Parathyroid adenoma (tissue), 2 donors: ENCODE measurements at regions not wholly inside any gene's neighbourhood (a gene's known extent, or its start where the extent isn't known, plus 50 kb on each side); places are given as distances from the start of the nearest gene placed in this dataset.
A peak's percentile ranks its signal among the peaks of the same experiment; 100 is the strongest.
"Not testable (repeated sequence)": the region's sequence is repeated elsewhere in the genome, so short reads cannot be mapped to it uniquely, and the experiment has no call there.

ENCODE experiments used
- H2AFZ ChIP-seq: fragments of 300-600 bp; sonication (generic); one replicate; pipeline ENCODE4 v1.7.0; 2017; ENCODE audit warnings: antibody characterized with exemption, mild to moderate bottlenecking
- H3K27ac ChIP-seq: fragments of 300-600 bp; sonication (generic); one replicate; pipeline ENCODE4 v1.7.0; 2017
- H3K27me3 ChIP-seq: fragments of 300-600 bp; sonication (generic); one replicate; pipeline ENCODE4 v1.7.0; 2017; ENCODE audit warnings: low read length; ENCODE audit not compliant: control insufficient read depth, insufficient read depth
- H3K36me3 ChIP-seq: fragments of 300-600 bp; sonication (generic); one replicate; pipeline ENCODE4 v1.7.0; 2017; ENCODE audit warnings: low read length; ENCODE audit not compliant: control insufficient read depth, insufficient read depth
- H3K4me1 ChIP-seq: fragments of 300-600 bp; sonication (generic); one replicate; pipeline ENCODE4 v1.7.0; 2017; ENCODE audit warnings: control low read depth
- H3K4me2 ChIP-seq: fragments of 300-600 bp; sonication (generic); one replicate; pipeline ENCODE4 v1.7.0; 2017; ENCODE audit warnings: low read length
- H3K4me3 ChIP-seq: fragments of 300-600 bp; sonication (generic); one replicate; pipeline ENCODE4 v1.7.0; 2017; ENCODE audit warnings: low read depth, low read length
- H3K79me2 ChIP-seq: fragments of 300-600 bp; sonication (generic); one replicate; pipeline ENCODE4 v1.7.0; 2017; ENCODE audit warnings: control low read depth
- H3K9ac ChIP-seq: fragments of 300-600 bp; sonication (generic); one replicate; pipeline ENCODE4 v1.7.0; 2017; ENCODE audit warnings: mild to moderate bottlenecking
- H3K9me3 ChIP-seq: fragments of 300-600 bp; sonication (generic); one replicate; pipeline ENCODE4 v1.7.0; 2017; ENCODE audit warnings: low read length; ENCODE audit not compliant: control insufficient read depth
- CTCF ChIP-seq: fragments of 300-600 bp; sonication (generic); IDR thresholded peaks from one replicate; pipeline ENCODE4 v1.7.0; 2017; ENCODE audit warnings: antibody characterized with exemption, mild to moderate bottlenecking
- donor health status: primary hyperparathyroidism.

- no peak for TF ChIP-seq CTCF
- Histone ChIP-seq H2AFZ (no peak overlapping the region), H3K4me3 (no peak overlapping the region), H3K36me3 (no peaks in the 10 kb centered on the region), H3K79me2 (no peaks in the 10 kb centered on the region), H3K9me3 (no peaks in the 10 kb centered on the region), H3K27ac (no peak overlapping the region), H3K4me2 (no peak overlapping the region), H3K9ac (no peak overlapping the region), H3K27me3 (no peaks in the 10 kb centered on the region), H3K4me1 (peaks cover 56% of the 10 kb centered on the region)
These were observed 237.9 kb upstream of the PRSS1 start for GRCh38 chr7:142511374-142511773.

- H3K4me2 ChIP-seq, H3K27me3 ChIP-seq, H3K9ac ChIP-seq, H3K9me3 ChIP-seq, H3K79me2 ChIP-seq, H3K27ac ChIP-seq, H3K36me3 ChIP-seq, H3K4me3 ChIP-seq: not testable (repeated sequence)
- peaks cover 36% of the 10 kb centered on the region for H3K4me1 ChIP-seq
- peak overlapping the region; percentile 47 for H2AFZ ChIP-seq
These were observed 240.0 kb upstream of the PRSS1 start for GRCh38 chr7:142509235-142509634.

GRCh38 chr7:142508251-142508650 is 241.0 kb upstream of the PRSS1 start:
- no peak for TF ChIP-seq CTCF
- Histone ChIP-seq H3K36me3 (no peaks in the 10 kb centered on the region), H2AFZ (peak overlapping the region; percentile 35), H3K9me3 (no peaks in the 10 kb centered on the region), H3K27me3 (no peaks in the 10 kb centered on the region), H3K79me2 (no peaks in the 10 kb centered on the region), H3K4me1 (peaks cover 36% of the 10 kb centered on the region), H3K4me3 (no peak overlapping the region), H3K4me2 (no peak overlapping the region), H3K27ac (peak overlapping the region; percentile 77), H3K9ac (no peak overlapping the region)

- H3K4me3 ChIP-seq, result no peak overlapping the region
- H3K27me3 ChIP-seq, result no peaks in the 10 kb centered on the region
- no peaks in the 10 kb centered on the region for H3K36me3 ChIP-seq
- H3K4me2 ChIP-seq, result no peak overlapping the region
- peak overlapping the region; percentile 77 for H3K27ac ChIP-seq
- H3K79me2 ChIP-seq, result no peaks in the 10 kb centered on the region
- no peaks in the 10 kb centered on the region for H3K9me3 ChIP-seq
- peaks cover 40% of the 10 kb centered on the region for H3K4me1 ChIP-seq
- H2AFZ ChIP-seq, result peak overlapping the region; percentile 35
- H3K9ac ChIP-seq, result no peak overlapping the region
- TF ChIP-seq CTCF, result no peak
These were observed 241.5 kb upstream of the PRSS1 start for GRCh38 chr7:142507799-142508198.

- H3K9me3 ChIP-seq, H3K9ac ChIP-seq, H3K79me2 ChIP-seq, H3K4me2 ChIP-seq, H2AFZ ChIP-seq, H3K4me3 ChIP-seq, H3K36me3 ChIP-seq, H3K27me3 ChIP-seq: not testable (repeated sequence)
- Histone ChIP-seq H3K27ac (peak overlapping the region; percentile 77), H3K4me1 (peaks cover 47% of the 10 kb centered on the region)
These were observed 242.2 kb upstream of the PRSS1 start for GRCh38 chr7:142507066-142507465.

- Histone ChIP-seq H2AFZ (peak overlapping the region; percentile 17), H3K27me3 (no peaks in the 10 kb centered on the region), H3K4me3 (no peak overlapping the region), H3K27ac (no peak overlapping the region), H3K9ac (no peak overlapping the region), H3K9me3 (no peaks in the 10 kb centered on the region), H3K36me3 (no peaks in the 10 kb centered on the region), H3K4me2 (no peak overlapping the region), H3K4me1 (peaks cover 48% of the 10 kb centered on the region), H3K79me2 (no peaks in the 10 kb centered on the region)
- TF ChIP-seq CTCF, result no peak
These were observed 242.7 kb upstream of the PRSS1 start for GRCh38 chr7:142506601-142507000.

GRCh38 chr7:142503949-142504348 is 245.3 kb upstream of the PRSS1 start:
- not testable (repeated sequence) for H3K79me2 ChIP-seq, H3K36me3 ChIP-seq, H3K4me3 ChIP-seq, H3K4me2 ChIP-seq, H3K27ac ChIP-seq, H2AFZ ChIP-seq, H3K9ac ChIP-seq, H3K9me3 ChIP-seq, H3K27me3 ChIP-seq
- H3K4me1 ChIP-seq, result peaks cover 43% of the 10 kb centered on the region
